Thoracic aorta (tissue), 2 donors: ENCODE measurements at regions not wholly inside any gene's neighbourhood (a gene's known extent, or its start where the extent isn't known, plus 50 kb on each side); places are given as distances from the start of the nearest gene placed in this dataset.
"Not testable (repeated sequence)": the region's sequence is repeated elsewhere in the genome, so short reads cannot be mapped to it uniquely, and the experiment has no call there.

Experiments used
- ATAC-seq: fragments of 150-250 bp; one replicate; pipeline ENCODE4 v1.8.0; 2017; ENCODE audit warnings: low read depth; ENCODE audit not compliant: insufficient number of reproducible peaks, low FRiP score
- DNase-seq: peaks from one replicate; pipeline ENCODE4 v3.0.0-alpha.2; 2020; ENCODE audit warnings: low spot score
- H3K27ac ChIP-seq, 2 donors: fragments of 200-600 bp; sonication (generic); 1 replicate in 1 of 2; 2 replicates in 1 of 2; pipeline ENCODE4 v1.5.1; 2016; ENCODE audit warnings: mild to moderate bottlenecking in 2 of 2, moderate library complexity in 2 of 2
- H3K27me3 ChIP-seq: fragments of 200-600 bp; sonication (generic); replicated peaks from 2 replicates; pipeline ENCODE4 v1.6.0; 2016; ENCODE audit warnings: mild to moderate bottlenecking; ENCODE audit not compliant: insufficient read depth
- H3K36me3 ChIP-seq: fragments of 200-600 bp; sonication (generic); one replicate; pipeline ENCODE4 v1.5.1; 2016
- H3K4me1 ChIP-seq, 2 donors: fragments of 200-600 bp; sonication (generic); 1 replicate in 1 of 2; 2 replicates in 1 of 2; pipeline versions ENCODE4 v1.5.1 to v1.6.0; 2016; ENCODE audit warnings: low read depth in 2 of 2, mild to moderate bottlenecking in 1 of 2; ENCODE audit not compliant: control insufficient read depth in 1 of 2
- H3K4me3 ChIP-seq: fragments of 200-600 bp; sonication (generic); 2 replicates; pipeline ENCODE4 v1.5.1; 2016; ENCODE audit warnings: mild to moderate bottlenecking
- H3K9me3 ChIP-seq: fragments of 200-600 bp; sonication (generic); 2 replicates; pipeline ENCODE4 v1.5.1; 2016
- CTCF ChIP-seq: fragments of 200-600 bp; sonication (generic); IDR thresholded peaks from one replicate; pipeline ENCODE4 v1.5.1; 2019; ENCODE audit warnings: antibody characterized with exemption

GRCh38 chr9:36499174-36499890, 73.4 kb upstream of the MELK start:
- ATAC-seq: no peak

GRCh38 chr9:36493564-36493963, 79.1 kb upstream of the MELK start:
- H3K9me3 ChIP-seq, DNase-seq, H3K27me3 ChIP-seq, H3K36me3 ChIP-seq, H3K4me1 ChIP-seq, ATAC-seq, H3K27ac ChIP-seq: not testable (repeated sequence)
- peak overlapping the region; percentile 17 for H3K4me3 ChIP-seq

More at GRCh38 chr9:36499174-36499890, 73.4 kb upstream of the MELK start:
- H3K27ac ChIP-seq: no peak overlapping the region
- no peaks in the 10 kb centered on the region for H3K36me3 ChIP-seq
- no peaks in the 10 kb centered on the region for H3K4me1 ChIP-seq
- no peak for DNase-seq
- H3K27me3 ChIP-seq: no peaks in the 10 kb centered on the region
- no peaks in the 10 kb centered on the region for H3K9me3 ChIP-seq
- TF ChIP-seq CTCF: no peak
- H3K4me3 ChIP-seq: no peak overlapping the region

- no peak for TF ChIP-seq CTCF
- Histone ChIP-seq H3K9me3 (no peaks in the 10 kb centered on the region), H3K27ac (no peak overlapping the region), H3K27me3 (no peaks in the 10 kb centered on the region), H3K36me3 (no peaks in the 10 kb centered on the region), H3K4me1 (peaks cover 6 to 14% of the 10 kb centered on the region in 2 donors), H3K4me3 (no peak overlapping the region)
- ATAC-seq: no peak
- no peak for DNase-seq
Observed at GRCh38 chr9:36492865-36493264, 79.8 kb upstream of the MELK start.

GRCh38 chr9:36489453-36489852, 83.2 kb upstream of the MELK start:
- Histone ChIP-seq H3K9me3 (no peaks in the 10 kb centered on the region), H3K27me3 (no peaks in the 10 kb centered on the region), H3K36me3 (no peaks in the 10 kb centered on the region), H3K27ac (no peak overlapping the region), H3K4me1 (peaks cover 10 to 26% of the 10 kb centered on the region in 2 donors), H3K4me3 (no peak overlapping the region)
- no peak for TF ChIP-seq CTCF
- ATAC-seq: no peak
- no peak for DNase-seq

GRCh38 chr9:36488389-36488756, 84.3 kb upstream of the MELK start:
- H3K27ac ChIP-seq: peak overlapping the region; percentile 93 to 97
- no peaks in the 10 kb centered on the region for H3K27me3 ChIP-seq
- ATAC-seq (no peak), DNase-seq (no peak)
- H3K4me1 ChIP-seq: peaks cover 10 to 26% of the 10 kb centered on the region in 2 donors
- peak overlapping the region; percentile 79 for H3K4me3 ChIP-seq
- TF ChIP-seq CTCF: no peak
- no peaks in the 10 kb centered on the region for H3K36me3 ChIP-seq
- H3K9me3 ChIP-seq: no peaks in the 10 kb centered on the region
